GM18507 (cell line): ENCODE measurements at regions not wholly inside any gene's neighbourhood (a gene's known extent, or its start where the extent isn't known, plus 50 kb on each side); places are given as distances from the start of the nearest gene placed in this dataset.
"Not testable (repeated sequence)": the region's sequence is repeated elsewhere in the genome, so short reads cannot be mapped to it uniquely, and the experiment has no call there.

ENCODE experiments used
- DNase-seq: peaks from one replicate; pipeline ENCODE4 v3.0.0; 2011; ENCODE audit warnings: low read depth; ENCODE audit not compliant: insufficient read length; ENCODE audit errors: extremely low spot score
- FAIRE-seq: peaks from 2 replicates; lab custom pipeline; 2011; peaks lifted over from hg19 to GRCh38; lab: Jason Lieb, UNC

- DNase-seq (no peak), FAIRE-seq (no peak)
Measured at GRCh38 chr2:129174143-129174542, 805.3 kb upstream of the RAB6C start.

GRCh38 chr2:129175051-129175450 lies 804.4 kb upstream of the RAB6C start:
- no peak for FAIRE-seq
- no peak for DNase-seq

GRCh38 chr2:129176375-129176774 lies 803.1 kb upstream of the RAB6C start:
- DNase-seq (no peak), FAIRE-seq (no peak)

GRCh38 chr2:129178356-129178755 lies 801.1 kb upstream of the RAB6C start:
- FAIRE-seq = no peak

GRCh38 chr2:129179199-129179598 lies 800.3 kb upstream of the RAB6C start:
- FAIRE-seq (no peak), DNase-seq (no peak)

More at GRCh38 chr2:129178356-129178755, 801.1 kb upstream of the RAB6C start:
- no peak for DNase-seq

- FAIRE-seq (no peak), DNase-seq (no peak)
Measured at GRCh38 chr2:129180124-129180716, 799.2 kb upstream of the RAB6C start.

GRCh38 chr2:129181433-129181832 lies 798.0 kb upstream of the RAB6C start:
- FAIRE-seq = no peak
- DNase-seq = no peak

- FAIRE-seq = no peak
Measured at GRCh38 chr2:129181963-129182362, 797.5 kb upstream of the RAB6C start.

GRCh38 chr2:129187343-129187742 lies 792.1 kb upstream of the RAB6C start:
- DNase-seq (no peak), FAIRE-seq (no peak)

More at GRCh38 chr2:129181963-129182362, 797.5 kb upstream of the RAB6C start:
- DNase-seq = no peak

- no peak for FAIRE-seq
- DNase-seq = no peak
Measured at GRCh38 chr2:129188451-129188850, 791.0 kb upstream of the RAB6C start.

GRCh38 chr2:129189617-129190319 lies 789.7 kb upstream of the RAB6C start:
- DNase-seq (no peak), FAIRE-seq (no peak)

- FAIRE-seq (no peak), DNase-seq (no peak)
Measured at GRCh38 chr2:129190494-129190893, 789.0 kb upstream of the RAB6C start.

- no peak for DNase-seq
Measured at GRCh38 chr2:129191530-129191929, 787.9 kb upstream of the RAB6C start.

GRCh38 chr2:129192117-129192516 lies 787.3 kb upstream of the RAB6C start:
- DNase-seq (no peak), FAIRE-seq (no peak)

More at GRCh38 chr2:129191530-129191929, 787.9 kb upstream of the RAB6C start:
- no peak for FAIRE-seq

- FAIRE-seq (no peak), DNase-seq (no peak)
Measured at GRCh38 chr2:129192841-129193253, 786.6 kb upstream of the RAB6C start.

- no peak for FAIRE-seq
Measured at GRCh38 chr2:129193961-129194360, 785.5 kb upstream of the RAB6C start.

GRCh38 chr2:129199501-129199900 lies 780.0 kb upstream of the RAB6C start:
- FAIRE-seq (no peak), DNase-seq (no peak)

More at GRCh38 chr2:129193961-129194360, 785.5 kb upstream of the RAB6C start:
- DNase-seq = no peak

GRCh38 chr2:129201696-129202095 lies 777.8 kb upstream of the RAB6C start:
- DNase-seq = no peak
- FAIRE-seq = no peak

GRCh38 chr2:129203331-129203730 lies 776.1 kb upstream of the RAB6C start:
- DNase-seq (no peak), FAIRE-seq (no peak)

GRCh38 chr2:129204581-129204980 lies 774.9 kb upstream of the RAB6C start:
- FAIRE-seq, DNase-seq: not testable (repeated sequence)

- no peak for FAIRE-seq
- no peak for DNase-seq
Measured at GRCh38 chr2:129205176-129205575, 774.3 kb upstream of the RAB6C start.
